NB4 (cell line): ENCODE measurements at regions not wholly inside any gene's neighbourhood (a gene's known extent, or its start where the extent isn't known, plus 50 kb on each side); places are given as distances from the start of the nearest gene placed in this dataset.

Source experiments
- DNase-seq: peaks from one replicate; pipeline ENCODE4 v3.0.0; 2010; ENCODE audit warnings: low read depth
- H3K4me3 ChIP-seq: one replicate; pipeline ENCODE4 v1.5.1; 2011; ENCODE audit warnings: mild to moderate bottlenecking, low read depth, low read length, moderate library complexity
- CTCF ChIP-seq: IDR thresholded peaks from one replicate; pipeline ENCODE4 v1.5.1; 2012; ENCODE audit warnings: low read depth, low read length
- MAX ChIP-seq: IDR thresholded peaks from 2 replicates; pipeline ENCODE4 v1.6.1; 2011; ENCODE audit warnings: low read depth, low read length
- MYC ChIP-seq: IDR thresholded peaks from 2 replicates; pipeline ENCODE4 v1.6.1; 2011; ENCODE audit warnings: low read depth, low read length
- POLR2A ChIP-seq: IDR thresholded peaks from 2 replicates; pipeline ENCODE4 v1.6.1; 2011; ENCODE audit warnings: mild to moderate bottlenecking; ENCODE audit not compliant: insufficient read length; ENCODE audit errors: extremely low read depth

DNA sequence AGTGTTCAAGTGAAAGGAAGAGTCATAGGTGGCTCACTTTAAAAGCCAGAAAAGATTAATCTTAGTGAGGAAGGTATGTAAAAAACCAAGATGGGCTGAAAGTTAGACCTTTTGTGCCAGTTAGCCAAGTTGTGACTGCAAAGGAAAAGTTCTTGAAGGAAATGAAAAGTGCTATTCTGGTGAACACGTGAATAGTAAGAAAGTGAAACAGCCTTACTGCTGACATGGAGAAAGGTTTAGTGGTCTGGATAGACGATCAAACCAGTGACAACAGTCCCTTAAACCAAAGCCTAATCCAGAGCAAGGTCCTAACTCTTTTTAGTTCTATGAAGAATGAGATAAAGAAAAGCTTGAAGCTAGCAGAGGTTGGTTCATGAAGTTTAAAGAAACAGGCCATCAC lies 106.4 kb downstream of the CTH start:
- TF ChIP-seq CTCF (no peak), MAX (no peak), POLR2A (no peak), MYC (no peak)
- no peak overlapping the region for H3K4me3 ChIP-seq
- no peak for DNase-seq

DNA sequence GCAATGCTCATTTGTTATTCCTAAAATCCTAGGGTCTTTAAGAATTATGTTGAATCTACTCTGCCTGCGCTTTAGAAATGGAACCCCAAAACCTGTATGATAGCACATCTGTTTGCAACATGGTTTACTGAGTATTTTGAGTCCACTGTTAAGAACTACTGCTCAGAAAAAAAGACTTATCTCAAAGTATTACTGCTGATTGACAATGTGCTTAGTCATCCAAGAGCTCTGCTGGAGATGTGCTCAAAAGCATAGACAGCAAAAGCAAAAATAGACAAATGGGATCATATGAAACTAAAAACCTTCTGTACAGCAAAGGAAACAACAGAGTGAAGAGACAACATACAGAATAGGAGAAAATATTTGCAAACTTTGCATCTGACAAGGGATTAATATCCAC lies 107.0 kb downstream of the CTH start:
- DNase-seq: no peak
- TF ChIP-seq POLR2A (no peak), MAX (no peak), MYC (no peak), CTCF (no peak)
- no peak overlapping the region for H3K4me3 ChIP-seq

- H3K4me3 ChIP-seq: no peak overlapping the region
- DNase-seq: peak; percentile 46
- TF ChIP-seq MYC (no peak), CTCF (peak; percentile 58), POLR2A (no peak), MAX (no peak)
Measured at GRCh38 chr1:70528590-70529333, 117.7 kb downstream of the CTH start.

GRCh38 chr1:70536708-70537366 lies 125.8 kb downstream of the CTH start:
- H3K4me3 ChIP-seq: no peak overlapping the region
- TF ChIP-seq CTCF (no peak), MYC (no peak), POLR2A (no peak), MAX (no peak)
- no peak for DNase-seq

DNA sequence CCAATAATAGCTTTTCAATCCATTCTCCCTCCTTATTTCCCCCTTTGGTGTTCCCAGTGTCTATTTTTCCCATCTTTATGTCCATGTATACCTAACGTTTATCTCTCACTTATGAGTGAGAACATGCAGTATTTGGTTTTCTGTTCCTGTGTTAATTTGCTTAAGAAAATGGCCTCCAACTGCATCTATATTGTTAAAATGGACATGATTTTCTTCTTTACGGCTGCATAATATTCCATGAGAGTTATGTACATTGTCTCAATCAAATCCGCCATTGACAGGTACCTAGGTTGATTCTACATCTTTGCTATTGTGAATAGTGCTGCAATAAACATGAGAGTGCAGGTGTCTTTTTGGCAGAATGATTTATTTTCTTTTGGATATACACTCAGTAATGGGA lies 126.7 kb downstream of the CTH start:
- DNase-seq: no peak
- TF ChIP-seq MAX: no peak
- TF ChIP-seq MYC: no peak
- TF ChIP-seq POLR2A: no peak
- no peak for TF ChIP-seq CTCF

More for the DNA sequence above, 126.7 kb downstream of the CTH start:
- H3K4me3 ChIP-seq: no peak overlapping the region
